GM19238 (cell line): ENCODE measurements at regions not wholly inside any gene's neighbourhood (a gene's known extent, or its start where the extent isn't known, plus 50 kb on each side); places are given as distances from the start of the nearest gene placed in this dataset.
A peak's percentile ranks its signal among the peaks of the same experiment; 100 is the strongest.

Experiments used
- DNase-seq: peaks from one replicate; pipeline ENCODE4 v3.0.0; 2011; ENCODE audit warnings: low spot score; ENCODE audit not compliant: insufficient read length

DNA sequence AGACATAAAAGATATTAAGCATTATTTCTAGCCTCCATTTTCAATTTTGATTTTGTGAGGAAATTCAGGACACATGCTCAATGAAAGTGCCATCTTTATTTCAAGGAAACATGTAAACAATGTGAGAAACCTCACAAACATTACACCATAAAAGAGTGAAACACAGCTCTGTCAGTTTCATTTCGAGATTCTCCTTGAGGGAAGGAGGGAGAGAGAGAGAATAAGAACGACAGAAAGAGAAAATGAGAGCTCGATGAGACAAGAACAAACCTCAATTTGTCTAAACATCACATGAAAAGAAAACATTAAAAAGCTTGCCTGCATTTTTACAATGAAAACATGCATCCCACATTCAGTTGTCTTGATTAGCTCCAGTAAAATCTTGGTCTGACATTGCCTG is 553.5 kb upstream of the MEF2C start:
- DNase-seq: no peak

DNA sequence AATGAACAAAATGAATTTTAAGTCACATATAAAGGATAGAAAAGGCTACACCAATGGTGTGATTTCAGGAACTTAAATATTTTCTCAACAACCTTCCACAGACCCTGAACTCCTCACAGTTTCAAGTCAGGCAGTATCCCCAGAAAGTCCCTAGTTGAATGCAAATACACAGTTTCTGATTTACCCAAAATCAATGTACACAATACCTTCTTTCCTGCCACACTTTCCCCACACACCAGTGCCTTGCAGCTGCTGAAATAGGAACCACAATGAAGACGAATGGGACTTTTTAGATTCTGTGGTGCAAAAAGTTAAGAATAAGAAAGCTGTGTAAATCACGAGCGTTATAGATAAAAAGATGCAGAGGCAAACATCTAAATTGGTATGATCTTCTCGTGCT is 552.4 kb upstream of the MEF2C start:
- no peak for DNase-seq

DNA sequence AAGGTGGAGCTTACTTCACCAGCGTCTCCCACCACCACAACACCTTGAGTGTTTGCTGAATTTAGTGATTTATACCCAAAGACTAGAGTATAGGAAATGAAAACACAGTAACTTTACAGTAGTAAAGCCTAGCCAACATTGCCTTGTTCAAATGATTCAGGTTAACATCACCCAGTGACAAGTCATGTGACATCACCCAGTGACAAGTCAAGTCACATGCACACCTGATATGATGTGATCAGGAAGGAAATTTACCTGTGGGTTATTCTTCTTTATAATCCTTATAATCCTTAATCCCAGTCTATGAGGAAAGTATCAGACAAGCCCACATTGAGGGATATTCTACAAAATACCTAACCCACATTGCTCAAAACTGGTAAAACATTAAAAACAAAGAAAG is 545.6 kb upstream of the MEF2C start:
- no peak for DNase-seq

DNA sequence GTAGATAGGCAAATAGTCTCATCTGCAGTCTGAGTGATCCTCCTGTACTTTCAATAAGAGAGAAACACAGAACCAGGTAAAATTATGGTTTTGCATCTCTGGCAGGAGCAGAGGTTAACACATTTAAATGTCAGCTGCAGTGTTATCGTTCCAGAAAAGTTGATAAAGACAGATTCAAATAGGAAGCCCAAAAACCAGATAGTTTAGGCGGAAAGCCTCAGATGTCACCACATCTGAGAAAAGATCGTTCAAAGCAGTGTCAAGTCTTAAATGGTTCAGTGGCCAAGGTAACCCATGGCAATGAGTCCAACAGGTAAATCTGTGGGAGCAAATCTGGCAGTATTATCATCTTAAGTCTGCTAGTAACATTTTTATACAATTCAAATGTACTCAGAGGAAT is 542.1 kb upstream of the MEF2C start:
- no peak for DNase-seq

DNA sequence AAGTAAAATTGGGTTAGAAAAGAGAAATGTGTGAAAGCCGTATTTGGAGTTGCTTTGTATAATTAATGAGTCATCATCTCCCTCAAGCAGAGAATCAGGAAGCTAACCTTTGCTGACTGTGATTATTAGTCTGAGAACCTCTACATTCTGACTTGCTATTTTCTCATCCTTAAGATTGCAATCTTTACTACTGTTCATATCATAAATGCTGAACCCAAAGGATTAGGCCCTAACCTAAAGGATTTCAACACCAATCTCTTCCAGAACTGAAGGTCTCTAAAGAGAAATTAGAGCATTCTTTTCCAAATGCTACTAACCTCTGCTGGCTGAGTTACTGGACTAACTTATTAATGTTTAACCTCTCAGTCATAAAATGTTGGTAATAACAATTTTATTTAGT is 538.1 kb upstream of the MEF2C start:
- DNase-seq: no peak

DNA sequence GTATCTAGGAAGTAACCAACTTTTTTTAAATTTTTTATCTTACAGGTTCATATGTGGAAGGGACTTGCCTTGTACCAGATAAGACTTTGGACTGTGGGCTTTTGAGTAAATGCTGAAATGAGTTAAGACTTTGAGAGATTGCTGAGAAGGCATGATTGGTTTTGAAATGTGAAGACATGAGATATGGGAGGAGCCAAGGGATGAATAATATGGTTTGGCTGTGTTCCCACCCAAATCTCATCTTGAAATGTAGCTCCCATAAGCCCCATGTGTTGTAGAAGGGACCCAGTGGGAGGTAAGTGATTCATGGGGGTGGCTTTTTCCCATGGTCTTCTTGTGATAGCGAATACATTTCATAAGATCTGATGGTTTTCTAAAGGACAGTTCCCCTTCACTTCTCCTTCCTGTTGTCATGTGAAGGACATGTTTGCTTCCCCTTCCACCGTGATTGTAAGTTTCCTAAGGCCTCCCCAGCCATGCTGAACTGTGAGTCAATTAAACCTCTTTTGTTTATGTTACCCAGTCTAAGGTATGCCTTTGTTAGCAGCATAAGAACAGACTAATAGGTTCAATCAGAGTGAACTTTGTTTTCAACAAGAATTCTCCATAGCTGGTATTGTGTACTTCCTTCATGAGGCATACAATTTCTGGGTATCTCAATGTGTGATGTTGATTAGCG is 535.6 kb upstream of the MEF2C start:
- no peak for DNase-seq

DNA sequence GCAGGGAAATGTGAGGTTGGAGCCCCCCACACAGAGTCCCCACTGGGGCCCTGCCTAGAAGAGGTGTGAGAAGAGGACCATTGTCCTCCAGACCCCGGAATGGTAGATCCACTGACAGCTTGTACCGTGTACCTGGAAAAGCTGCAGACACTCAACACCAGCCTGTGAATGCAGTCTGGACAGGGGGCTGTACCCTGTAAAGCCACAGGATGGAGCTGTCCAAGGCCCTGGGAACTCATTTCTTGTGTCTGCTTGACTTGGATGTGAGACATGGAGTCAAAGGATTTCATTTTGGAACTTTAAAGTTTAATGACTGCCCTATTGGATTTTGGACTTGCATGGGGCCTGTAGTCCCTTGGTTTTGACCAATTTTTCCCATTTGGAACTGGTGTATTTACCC is 535.0 kb upstream of the MEF2C start:
- DNase-seq: no peak

DNA sequence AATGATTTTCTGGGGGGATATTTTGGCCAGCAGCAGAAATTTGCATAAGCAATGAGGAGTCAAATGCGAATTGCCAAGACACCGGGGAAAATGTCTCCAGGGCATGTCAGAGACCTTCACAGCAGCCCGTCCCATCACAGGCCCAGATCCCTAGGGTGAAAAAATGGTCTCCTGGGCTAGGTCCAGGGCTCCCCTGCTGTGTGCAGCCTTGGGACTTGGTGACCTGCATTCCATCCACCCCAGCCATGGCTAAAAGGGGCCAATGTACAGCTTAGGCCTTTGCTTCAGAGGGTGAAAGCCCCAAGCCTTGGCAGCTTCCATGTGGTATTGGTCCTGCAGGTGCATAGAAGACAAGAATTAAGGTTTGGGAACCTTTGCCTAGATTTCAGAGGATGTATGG is 534.5 kb upstream of the MEF2C start:
- DNase-seq: no peak

DNA sequence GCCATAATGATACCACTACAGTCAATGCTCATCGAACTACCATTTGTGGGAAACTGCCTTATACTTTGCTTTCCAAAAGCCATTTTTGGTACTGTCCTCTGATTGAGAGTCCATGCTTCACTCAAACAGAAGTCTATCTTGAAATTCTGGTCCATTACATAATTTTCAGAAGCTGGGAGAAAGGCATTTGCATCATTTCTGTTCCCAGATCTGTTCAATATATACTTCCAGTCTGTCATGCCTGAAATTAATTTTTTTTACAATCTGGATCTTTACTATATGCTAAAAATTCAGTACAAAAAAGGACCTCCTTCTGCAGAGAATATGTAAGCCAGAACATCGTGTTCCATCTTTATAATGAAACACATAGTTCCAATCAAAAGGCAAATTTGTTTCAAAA is 528.9 kb upstream of the MEF2C start:
- no peak for DNase-seq

DNA sequence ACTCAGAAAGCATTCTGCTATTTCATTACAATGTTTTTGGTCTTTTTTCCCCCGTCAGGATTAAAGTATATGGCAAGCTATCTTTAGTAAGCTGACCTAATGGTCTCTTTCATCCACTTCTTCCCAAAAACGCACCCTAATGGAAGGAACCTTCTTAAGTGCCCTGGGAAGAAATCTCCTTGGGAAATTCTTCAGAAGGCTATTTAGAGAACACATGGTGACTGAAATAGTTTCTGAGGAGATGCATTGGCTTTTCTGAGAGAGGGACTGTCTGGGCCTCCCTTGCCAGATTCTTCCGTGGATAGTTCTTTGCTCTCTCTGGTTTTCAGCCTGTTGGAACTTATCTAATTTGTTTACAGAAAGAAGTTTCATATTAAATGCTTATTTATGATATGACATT is 524.1 kb upstream of the MEF2C start:
- no peak for DNase-seq

DNA sequence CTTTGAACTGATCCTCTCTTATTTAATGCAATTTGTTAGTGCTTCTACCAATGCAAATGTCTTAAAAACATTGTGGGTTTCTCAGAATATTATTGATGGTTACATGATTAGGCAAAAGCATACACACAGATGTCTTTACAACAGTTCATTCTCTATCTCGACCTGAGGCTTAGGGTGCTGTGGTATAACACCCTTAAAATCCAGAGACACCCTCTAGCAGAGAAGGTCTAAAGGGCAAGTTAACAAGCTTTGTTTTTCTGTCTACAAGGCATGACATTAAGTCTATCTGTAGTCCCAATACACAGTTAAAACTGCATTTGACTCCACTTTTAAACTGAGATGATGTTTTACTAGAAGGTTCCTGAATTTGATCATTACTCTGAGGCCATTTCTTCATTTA is 518.7 kb upstream of the MEF2C start:
- DNase-seq: no peak

DNA sequence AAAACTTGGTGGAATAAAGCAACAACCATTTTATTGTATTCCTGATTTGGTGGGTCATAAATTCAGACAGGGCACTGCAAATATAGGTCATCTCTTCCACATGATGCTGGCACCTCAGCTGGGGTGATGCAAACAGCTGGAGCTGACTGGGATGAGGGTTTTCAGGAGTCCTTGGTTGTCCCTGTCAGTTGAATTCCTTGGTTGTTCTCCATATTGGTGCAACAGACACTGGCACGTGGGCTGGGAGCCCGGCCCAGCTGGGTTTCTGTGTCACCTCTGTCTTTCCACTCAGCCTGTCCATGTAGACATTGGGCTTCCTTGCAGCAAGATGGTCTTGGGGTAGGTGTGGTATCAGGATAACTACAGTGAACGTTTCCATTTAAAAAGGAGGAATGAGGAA is 518.0 kb upstream of the MEF2C start:
- DNase-seq: no peak

DNA sequence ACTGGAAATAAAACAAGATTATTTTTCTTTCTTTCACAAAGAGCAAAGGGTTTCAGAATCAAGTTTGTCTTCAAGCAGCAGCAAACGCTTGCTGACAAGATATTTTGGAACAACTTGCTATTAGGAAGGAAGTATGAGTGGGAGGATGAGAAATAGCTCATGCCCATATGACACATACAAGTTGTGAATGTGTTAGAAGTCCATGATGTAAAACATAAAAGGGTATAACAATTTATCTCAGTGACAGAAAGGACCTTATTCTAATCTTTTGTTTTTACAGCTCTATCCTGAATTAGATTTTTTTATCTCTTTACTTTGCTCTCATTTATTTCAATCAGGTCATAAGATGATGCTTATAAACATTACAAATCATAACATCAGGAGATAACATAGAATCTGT is 516.6 kb upstream of the MEF2C start:
- no peak for DNase-seq

DNA sequence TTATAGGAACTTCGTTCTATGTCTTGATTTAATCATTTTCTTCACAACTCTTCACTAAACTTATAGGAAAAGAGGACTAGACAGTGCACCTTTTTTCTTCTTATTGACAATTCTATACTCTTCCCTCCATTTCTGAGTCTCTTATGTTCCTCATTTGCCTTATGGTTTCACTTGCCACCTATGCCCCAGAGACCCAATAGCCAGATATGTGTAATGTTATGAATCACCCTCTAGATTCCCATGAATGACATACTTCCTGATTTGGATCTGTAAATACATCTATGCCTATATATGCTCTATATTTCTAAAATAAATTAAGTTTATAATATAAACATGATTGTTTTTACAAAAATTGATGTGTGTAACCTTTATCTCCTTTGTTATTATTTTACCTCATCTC is 514.1 kb upstream of the MEF2C start:
- DNase-seq: peak; percentile 9

DNA sequence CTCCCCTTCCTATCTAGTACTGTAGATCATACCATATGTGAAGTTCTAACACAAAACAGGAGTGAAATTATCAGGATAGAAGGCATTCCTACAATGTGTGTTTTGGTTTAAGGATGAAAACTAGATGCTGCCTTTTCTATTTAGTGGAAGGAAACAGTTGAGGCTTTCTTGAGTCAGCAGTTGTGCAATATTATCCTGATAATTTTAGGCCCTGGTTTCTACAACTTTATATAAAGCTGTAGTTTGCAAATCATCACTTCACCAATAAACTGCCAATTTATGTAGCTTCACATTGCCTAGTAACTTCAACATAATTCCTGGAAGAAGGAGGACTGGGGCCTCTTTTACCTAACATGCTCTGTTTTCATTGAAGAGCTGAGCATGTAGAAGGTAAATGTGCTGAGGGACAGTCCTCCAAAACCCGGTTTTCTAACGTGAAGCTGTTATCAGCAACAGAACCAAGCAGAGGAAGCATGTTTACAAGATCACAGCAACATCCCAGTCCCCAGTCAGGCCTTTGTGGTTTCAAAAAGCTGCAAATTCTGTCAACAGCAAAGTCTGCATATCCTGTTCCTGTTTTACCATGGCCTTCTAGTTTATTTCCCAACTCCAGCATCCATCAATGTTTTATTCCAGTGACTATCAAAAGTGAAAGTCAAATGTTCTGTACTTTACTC is 513.4 kb upstream of the MEF2C start:
- DNase-seq: no peak

DNA sequence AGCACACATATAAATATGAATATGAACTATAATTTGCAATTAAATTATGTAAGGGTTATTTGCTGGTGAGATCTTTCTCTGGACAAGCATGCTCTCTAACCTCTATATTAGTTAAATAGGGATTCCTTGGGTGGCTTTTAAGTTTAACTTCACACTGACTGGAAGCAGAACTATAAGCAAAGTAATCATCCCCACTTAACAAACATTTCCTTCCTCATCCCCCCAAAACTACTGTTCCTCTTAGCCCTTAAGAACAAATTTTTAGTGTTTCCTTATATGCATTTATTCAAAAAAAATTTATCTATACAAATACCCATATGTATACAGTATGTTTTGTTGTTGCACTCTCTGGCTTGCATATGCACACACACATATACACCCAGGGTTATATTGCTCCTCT is 512.1 kb upstream of the MEF2C start:
- no peak for DNase-seq

DNA sequence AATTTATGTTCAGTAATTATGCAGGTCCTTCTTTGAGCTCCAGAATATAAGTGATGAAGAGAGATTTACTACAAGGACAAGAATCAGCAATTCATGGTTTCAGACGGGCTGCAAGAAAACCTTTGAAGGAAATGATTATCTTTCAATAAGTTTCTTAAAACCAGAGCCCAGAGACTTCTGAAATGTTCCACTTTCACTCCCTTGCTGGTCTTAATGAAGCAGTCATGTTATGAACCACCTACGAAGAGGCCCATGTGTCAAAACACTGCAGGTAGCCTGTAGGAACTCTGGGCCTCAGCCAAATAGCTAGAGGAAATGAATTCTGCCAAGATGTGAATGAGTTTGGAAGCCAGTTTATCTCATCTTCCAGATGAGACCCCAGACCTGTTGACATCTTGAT is 505.9 kb upstream of the MEF2C start:
- no peak for DNase-seq

DNA sequence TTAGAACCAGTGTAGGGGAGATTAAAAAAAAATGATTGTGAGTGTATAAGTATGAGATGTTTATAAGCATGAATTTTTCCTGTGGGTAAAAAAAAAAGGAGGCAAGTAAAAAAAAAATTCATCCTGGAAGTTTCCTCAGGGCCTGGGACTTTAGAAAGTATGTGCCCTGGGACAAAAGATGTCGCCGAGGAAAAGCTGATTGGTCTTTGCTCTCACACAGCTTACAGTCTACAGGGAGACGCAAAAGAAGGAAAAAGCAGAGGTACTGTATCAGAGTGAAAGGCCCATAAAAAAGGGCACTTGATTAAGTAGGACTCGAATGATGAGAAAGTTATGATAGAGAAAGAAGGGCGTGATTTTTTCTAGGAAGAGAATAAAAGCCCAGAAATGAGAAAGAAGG is 501.4 kb upstream of the MEF2C start:
- DNase-seq: no peak

DNA sequence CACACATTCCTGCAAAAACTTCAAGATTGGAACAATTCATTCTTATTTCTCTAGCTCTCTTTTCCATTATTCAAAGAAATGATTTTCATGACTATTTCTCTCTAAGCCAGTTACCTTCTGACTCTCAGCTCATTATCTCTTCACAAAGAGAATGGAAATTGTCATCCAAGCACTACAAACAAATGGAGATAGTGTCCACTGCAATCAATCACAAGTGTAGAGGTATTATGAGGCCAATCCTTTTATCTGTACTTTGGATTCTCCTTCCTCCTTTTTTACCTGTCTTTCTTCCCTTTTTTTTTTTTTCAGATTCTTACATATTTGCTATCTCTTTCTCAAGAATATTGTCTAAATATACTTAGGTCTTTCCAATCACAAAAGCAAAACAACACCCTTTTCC is 497.7 kb upstream of the MEF2C start:
- no peak for DNase-seq

DNA sequence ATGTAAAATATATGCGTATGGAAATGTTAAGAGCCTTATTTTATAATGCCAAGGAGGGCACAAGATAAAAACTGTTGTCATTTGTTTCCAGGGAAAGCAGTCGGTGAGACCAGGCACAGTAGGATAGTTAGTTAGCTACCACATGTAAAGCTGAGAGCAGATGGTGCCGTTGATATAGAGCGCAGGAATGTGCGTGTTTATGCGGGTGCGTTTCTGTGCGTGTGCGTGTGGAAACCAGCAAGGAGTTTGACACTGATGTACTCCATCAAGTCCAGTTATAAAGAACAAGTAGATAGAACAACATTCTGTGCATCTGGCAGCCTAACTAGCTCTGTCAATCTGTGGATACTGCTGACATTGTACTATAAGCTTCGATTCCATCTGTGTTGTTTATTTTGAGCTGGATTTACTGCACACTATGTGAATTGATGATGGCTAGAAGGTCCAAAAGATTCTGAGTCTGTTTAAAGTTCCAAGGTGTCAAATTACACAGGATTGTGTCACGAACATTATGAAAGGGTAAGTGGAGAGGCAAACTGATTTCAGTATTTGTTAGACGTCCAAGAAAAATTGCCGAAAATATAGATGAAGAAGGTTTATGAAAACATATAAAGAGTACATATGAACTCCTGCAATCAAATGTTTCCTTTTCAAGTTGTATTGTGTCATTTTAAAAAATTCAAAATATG is 494.9 kb upstream of the MEF2C start:
- no peak for DNase-seq

DNA sequence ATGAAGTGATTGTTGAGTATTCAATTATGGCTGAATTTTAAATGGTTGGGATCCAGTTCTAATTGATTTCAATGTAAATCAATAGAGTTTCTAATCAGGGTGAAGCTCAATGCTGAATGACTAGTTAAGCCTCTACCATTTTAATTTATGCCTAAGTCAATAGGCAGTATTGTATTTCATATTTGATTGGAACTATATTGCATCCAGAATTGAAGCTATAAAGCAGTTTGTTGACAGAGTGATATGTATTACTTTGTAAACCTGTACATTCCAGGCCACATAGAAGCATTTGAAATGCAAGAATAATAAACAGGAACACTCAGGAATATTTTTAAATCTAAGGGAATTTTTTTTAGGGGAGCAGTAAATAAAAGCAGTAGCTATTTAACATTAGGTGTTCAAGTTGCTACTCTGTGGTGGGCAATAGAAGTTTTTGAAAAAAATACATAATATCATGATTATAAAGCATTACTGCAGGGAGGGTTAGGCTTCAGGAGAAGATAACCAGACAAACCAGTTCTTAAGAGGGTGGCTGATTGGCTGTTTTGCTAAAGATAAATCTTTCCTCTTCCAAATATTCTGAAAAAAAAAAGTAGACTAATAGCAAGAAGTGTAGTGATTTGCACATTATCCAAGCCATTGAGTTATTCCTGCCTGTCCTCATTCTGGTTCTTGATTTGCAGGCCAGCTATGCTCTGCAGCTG is 492.0 kb upstream of the MEF2C start:
- no peak for DNase-seq

DNA sequence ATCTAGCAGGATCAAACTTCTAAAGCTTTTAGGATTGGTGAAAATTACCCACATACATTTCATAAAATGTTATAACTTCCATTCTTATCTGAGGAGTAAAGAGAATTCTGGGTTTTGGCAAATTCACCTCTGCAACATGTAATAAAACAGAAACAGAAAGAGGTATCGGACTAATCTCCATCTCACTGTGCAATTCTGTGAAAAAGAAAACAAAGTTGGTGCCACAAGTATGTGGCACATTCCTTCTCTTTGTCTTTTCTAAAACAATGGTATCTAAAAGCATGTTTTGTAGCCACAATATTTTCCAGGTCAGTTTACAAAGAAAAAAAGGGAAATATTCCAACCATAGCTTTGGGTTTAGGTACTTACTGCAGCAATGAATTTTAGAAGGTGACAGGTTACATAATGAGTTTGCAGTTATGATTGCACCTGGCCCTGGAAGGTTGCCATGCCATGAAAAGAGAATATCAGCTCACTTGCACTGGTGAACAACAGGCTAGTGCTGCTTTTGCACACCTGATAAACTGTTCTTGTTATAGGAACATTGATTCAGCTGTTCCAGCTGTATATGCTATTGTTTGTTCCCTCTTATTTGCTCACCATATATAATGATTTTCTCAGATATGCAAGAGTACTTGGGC is 491.3 kb upstream of the MEF2C start:
- DNase-seq: no peak
